ENCODE measurements at regions not wholly inside any gene's neighbourhood (a gene's known extent, or its start where the extent isn't known, plus 50 kb on each side); places are given as distances from the start of the nearest gene placed in this dataset.

GRCh38 chr10:33764694-33765185, 430.3 kb upstream of the NRP1 start:
- H3K27ac ChIP-seq (ENCODE audit: insufficient read depth, low read depth, low read length, poor library complexity, severe bottlenecking): no peak overlapping the region
- H3K4me3 ChIP-seq (ENCODE audit: insufficient read depth, low read depth, low read length): no peak overlapping the region
- peaks cover 4% of the 10 kb centered on the region for H3K4me1 ChIP-seq (ENCODE audit: control insufficient read depth, insufficient read depth, low read length)
- H3K27me3 ChIP-seq (ENCODE audit: control insufficient read depth, insufficient read depth, low read length, poor library complexity, severe bottlenecking): no peaks in the 10 kb centered on the region
- WGBS, 2 experiments: 82 to 90% methylated on average over 1 of the region's 1 CpG
- no peaks in the 10 kb centered on the region for H3K36me3 ChIP-seq (ENCODE audit: control insufficient read depth, insufficient read depth, low read length)
- H3K9me3 ChIP-seq (ENCODE audit: control insufficient read depth, low read length): no peaks in the 10 kb centered on the region

- H3K36me3 ChIP-seq (ENCODE audit: control insufficient read depth, insufficient read depth, low read length): no peaks in the 10 kb centered on the region
- no peak overlapping the region for H3K4me3 ChIP-seq (ENCODE audit: insufficient read depth, low read depth, low read length)
- H3K27ac ChIP-seq (ENCODE audit: insufficient read depth, low read depth, low read length, poor library complexity, severe bottlenecking): no peak overlapping the region
- H3K9me3 ChIP-seq (ENCODE audit: control insufficient read depth, low read length): no peaks in the 10 kb centered on the region
- H3K27me3 ChIP-seq (ENCODE audit: control insufficient read depth, insufficient read depth, low read length, poor library complexity, severe bottlenecking): no peaks in the 10 kb centered on the region
- 88 to 89% methylated on average over 12 of the region's 12 CpGs for WGBS, 2 experiments
- H3K4me1 ChIP-seq (ENCODE audit: control insufficient read depth, insufficient read depth, low read length): peaks cover 4% of the 10 kb centered on the region
Measured at GRCh38 chr10:33760056-33760943, 425.8 kb upstream of the NRP1 start.

GRCh38 chr10:33759191-33759590, 424.7 kb upstream of the NRP1 start:
- no peak overlapping the region for H3K27ac ChIP-seq (ENCODE audit: insufficient read depth, low read depth, low read length, poor library complexity, severe bottlenecking)
- WGBS, 2 experiments: 91 to 93% methylated on average over 4 to 5 of the region's 5 CpGs
- no peaks in the 10 kb centered on the region for H3K36me3 ChIP-seq (ENCODE audit: control insufficient read depth, insufficient read depth, low read length)
- no peaks in the 10 kb centered on the region for H3K9me3 ChIP-seq (ENCODE audit: control insufficient read depth, low read length)
- peaks cover 4% of the 10 kb centered on the region for H3K4me1 ChIP-seq (ENCODE audit: control insufficient read depth, insufficient read depth, low read length)
- no peaks in the 10 kb centered on the region for H3K27me3 ChIP-seq (ENCODE audit: control insufficient read depth, insufficient read depth, low read length, poor library complexity, severe bottlenecking)
- no peak overlapping the region for H3K4me3 ChIP-seq (ENCODE audit: insufficient read depth, low read depth, low read length)

- no peaks in the 10 kb centered on the region for H3K9me3 ChIP-seq (ENCODE audit: control insufficient read depth, low read length)
- H3K27ac ChIP-seq (ENCODE audit: insufficient read depth, low read depth, low read length, poor library complexity, severe bottlenecking): no peak overlapping the region
- H3K4me1 ChIP-seq (ENCODE audit: control insufficient read depth, insufficient read depth, low read length): peaks cover 4% of the 10 kb centered on the region
- H3K27me3 ChIP-seq (ENCODE audit: control insufficient read depth, insufficient read depth, low read length, poor library complexity, severe bottlenecking): no peaks in the 10 kb centered on the region
- no peaks in the 10 kb centered on the region for H3K36me3 ChIP-seq (ENCODE audit: control insufficient read depth, insufficient read depth, low read length)
- 98 to 99% methylated on average over 3 of the region's 3 CpGs for WGBS, 2 experiments
- no peak overlapping the region for H3K4me3 ChIP-seq (ENCODE audit: insufficient read depth, low read depth, low read length)
Measured at GRCh38 chr10:33758299-33758698, 423.8 kb upstream of the NRP1 start.

GRCh38 chr10:33754052-33754451, 419.6 kb upstream of the NRP1 start:
- no peaks in the 10 kb centered on the region for H3K27me3 ChIP-seq (ENCODE audit: control insufficient read depth, insufficient read depth, low read length, poor library complexity, severe bottlenecking)
- no peaks in the 10 kb centered on the region for H3K4me1 ChIP-seq (ENCODE audit: control insufficient read depth, insufficient read depth, low read length)
- no peaks in the 10 kb centered on the region for H3K36me3 ChIP-seq (ENCODE audit: control insufficient read depth, insufficient read depth, low read length)
- H3K27ac ChIP-seq (ENCODE audit: insufficient read depth, low read depth, low read length, poor library complexity, severe bottlenecking): no peak overlapping the region
- WGBS, 2 experiments: 93 to 99% methylated on average over 3 to 4 of the region's 4 CpGs
- no peaks in the 10 kb centered on the region for H3K9me3 ChIP-seq (ENCODE audit: control insufficient read depth, low read length)
- no peak overlapping the region for H3K4me3 ChIP-seq (ENCODE audit: insufficient read depth, low read depth, low read length)

GRCh38 chr10:33753389-33753788, 418.9 kb upstream of the NRP1 start:
- WGBS, 2 experiments: 94 to 95% methylated on average over 3 of the region's 3 CpGs
- Histone ChIP-seq H3K36me3 (ENCODE audit: control insufficient read depth, insufficient read depth, low read length) (no peaks in the 10 kb centered on the region), H3K27me3 (ENCODE audit: control insufficient read depth, insufficient read depth, low read length, poor library complexity, severe bottlenecking) (no peaks in the 10 kb centered on the region), H3K4me1 (ENCODE audit: control insufficient read depth, insufficient read depth, low read length) (no peaks in the 10 kb centered on the region), H3K4me3 (ENCODE audit: insufficient read depth, low read depth, low read length) (no peak overlapping the region), H3K27ac (ENCODE audit: insufficient read depth, low read depth, low read length, poor library complexity, severe bottlenecking) (no peak overlapping the region), H3K9me3 (ENCODE audit: control insufficient read depth, low read length) (no peaks in the 10 kb centered on the region)

- Histone ChIP-seq H3K27ac (ENCODE audit: insufficient read depth, low read depth, low read length, poor library complexity, severe bottlenecking) (no peak overlapping the region), H3K27me3 (ENCODE audit: control insufficient read depth, insufficient read depth, low read length, poor library complexity, severe bottlenecking) (no peaks in the 10 kb centered on the region), H3K9me3 (ENCODE audit: control insufficient read depth, low read length) (no peaks in the 10 kb centered on the region), H3K4me1 (ENCODE audit: control insufficient read depth, insufficient read depth, low read length) (no peaks in the 10 kb centered on the region), H3K36me3 (ENCODE audit: control insufficient read depth, insufficient read depth, low read length) (no peaks in the 10 kb centered on the region), H3K4me3 (ENCODE audit: insufficient read depth, low read depth, low read length) (no peak overlapping the region)
- WGBS, 2 experiments: 94% methylated on average over 4 of the region's 4 CpGs
Measured at GRCh38 chr10:33749790-33750189, 415.3 kb upstream of the NRP1 start.

GRCh38 chr10:33749067-33749735, 414.7 kb upstream of the NRP1 start:
- 93 to 95% methylated on average over 2 of the region's 2 CpGs for WGBS, 2 experiments

GRCh38 chr10:33746836-33747268, 412.4 kb upstream of the NRP1 start:
- H3K4me1 ChIP-seq (ENCODE audit: control insufficient read depth, insufficient read depth, low read length): no peaks in the 10 kb centered on the region
- H3K4me3 ChIP-seq (ENCODE audit: insufficient read depth, low read depth, low read length): no peak overlapping the region
- no peaks in the 10 kb centered on the region for H3K27me3 ChIP-seq (ENCODE audit: control insufficient read depth, insufficient read depth, low read length, poor library complexity, severe bottlenecking)
- no peaks in the 10 kb centered on the region for H3K36me3 ChIP-seq (ENCODE audit: control insufficient read depth, insufficient read depth, low read length)
- WGBS, 2 experiments: 94 to 95% methylated on average over 4 of the region's 4 CpGs
- H3K27ac ChIP-seq (ENCODE audit: insufficient read depth, low read depth, low read length, poor library complexity, severe bottlenecking): no peak overlapping the region
- no peaks in the 10 kb centered on the region for H3K9me3 ChIP-seq (ENCODE audit: control insufficient read depth, low read length)

More at GRCh38 chr10:33749067-33749735, 414.7 kb upstream of the NRP1 start:
- Histone ChIP-seq H3K4me1 (ENCODE audit: control insufficient read depth, insufficient read depth, low read length) (no peaks in the 10 kb centered on the region), H3K9me3 (ENCODE audit: control insufficient read depth, low read length) (no peaks in the 10 kb centered on the region), H3K36me3 (ENCODE audit: control insufficient read depth, insufficient read depth, low read length) (no peaks in the 10 kb centered on the region), H3K27me3 (ENCODE audit: control insufficient read depth, insufficient read depth, low read length, poor library complexity, severe bottlenecking) (no peaks in the 10 kb centered on the region), H3K4me3 (ENCODE audit: insufficient read depth, low read depth, low read length) (no peak overlapping the region), H3K27ac (ENCODE audit: insufficient read depth, low read depth, low read length, poor library complexity, severe bottlenecking) (no peak overlapping the region)

- no peaks in the 10 kb centered on the region for H3K36me3 ChIP-seq (ENCODE audit: control insufficient read depth, insufficient read depth, low read length)
- H3K27ac ChIP-seq (ENCODE audit: insufficient read depth, low read depth, low read length, poor library complexity, severe bottlenecking): no peak overlapping the region
- H3K9me3 ChIP-seq (ENCODE audit: control insufficient read depth, low read length): no peaks in the 10 kb centered on the region
- 92 to 93% methylated on average over 6 of the region's 6 CpGs for WGBS, 2 experiments
- no peaks in the 10 kb centered on the region for H3K27me3 ChIP-seq (ENCODE audit: control insufficient read depth, insufficient read depth, low read length, poor library complexity, severe bottlenecking)
- H3K4me3 ChIP-seq (ENCODE audit: insufficient read depth, low read depth, low read length): no peak overlapping the region
- H3K4me1 ChIP-seq (ENCODE audit: control insufficient read depth, insufficient read depth, low read length): no peaks in the 10 kb centered on the region
Measured at GRCh38 chr10:33746186-33746585, 411.7 kb upstream of the NRP1 start.

Measured in ectodermal cell (in vitro differentiated cells).